NCI-H1092 treated with DMSO at 0.1 percent for 48 hours (cell line): ENCODE measurements at regions not wholly inside any gene's neighbourhood (a gene's known extent, or its start where the extent isn't known, plus 50 kb on each side); places are given as distances from the start of the nearest gene placed in this dataset.
"Not testable (repeated sequence)": the region's sequence is repeated elsewhere in the genome, so short reads cannot be mapped to it uniquely, and the experiment has no call there.

Source experiments
- DNase-seq: peaks from one replicate; lab custom pipeline; 2025; lab: John Stamatoyannopoulos, UW

- no peak for DNase-seq
Measured at GRCh38 chr4:159410076-159410777, 307.3 kb downstream of the RAPGEF2 start.

DNA sequence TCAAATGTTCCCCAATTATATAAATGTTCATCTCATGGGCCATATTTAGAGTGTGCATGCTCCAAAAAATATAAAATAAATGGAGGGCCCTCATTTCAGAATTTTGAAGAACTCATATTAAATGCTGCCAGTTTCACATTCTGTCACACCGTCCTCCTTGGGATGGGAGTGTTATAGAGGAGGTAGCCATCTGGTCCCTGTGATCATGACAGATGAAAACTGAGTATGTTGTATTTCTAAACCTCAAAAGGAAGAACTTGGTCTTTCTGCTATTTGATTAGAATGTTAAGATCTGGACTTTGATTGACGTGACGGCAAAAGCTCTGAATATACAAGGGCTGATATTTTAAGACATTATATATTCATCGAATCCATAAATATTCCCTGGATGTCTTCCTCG lies 308.0 kb downstream of the RAPGEF2 start:
- DNase-seq, result no peak

DNA sequence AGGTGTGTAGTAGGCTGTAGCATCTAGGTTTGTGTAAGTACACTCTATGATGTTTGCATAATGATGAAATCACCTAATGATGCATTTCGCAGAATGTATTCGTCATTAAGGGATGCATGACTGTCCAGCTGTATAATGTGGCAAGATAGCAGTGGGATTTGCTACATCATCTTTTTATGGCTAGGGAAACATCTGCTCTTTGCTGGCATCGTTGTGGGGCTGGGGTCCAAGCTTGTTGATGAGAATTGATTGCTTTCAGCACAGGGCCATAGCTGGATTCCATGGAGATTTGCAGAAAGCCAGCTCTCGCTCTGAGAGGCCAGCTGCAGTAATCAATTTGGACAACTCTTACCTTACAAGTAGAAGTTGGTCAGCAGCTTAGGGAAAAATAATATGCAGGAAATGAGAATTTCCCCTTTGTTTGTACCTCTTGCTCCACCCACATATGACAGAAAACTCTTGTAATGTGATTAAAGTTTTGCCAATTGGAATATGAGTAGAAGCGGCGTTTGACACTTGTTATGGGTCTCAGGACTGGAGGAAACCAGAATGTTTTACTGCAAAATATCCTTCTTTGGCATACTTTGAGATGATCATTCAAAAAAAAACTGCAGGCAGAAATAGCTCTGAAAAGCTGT lies 310.5 kb downstream of the RAPGEF2 start:
- no peak for DNase-seq

DNA sequence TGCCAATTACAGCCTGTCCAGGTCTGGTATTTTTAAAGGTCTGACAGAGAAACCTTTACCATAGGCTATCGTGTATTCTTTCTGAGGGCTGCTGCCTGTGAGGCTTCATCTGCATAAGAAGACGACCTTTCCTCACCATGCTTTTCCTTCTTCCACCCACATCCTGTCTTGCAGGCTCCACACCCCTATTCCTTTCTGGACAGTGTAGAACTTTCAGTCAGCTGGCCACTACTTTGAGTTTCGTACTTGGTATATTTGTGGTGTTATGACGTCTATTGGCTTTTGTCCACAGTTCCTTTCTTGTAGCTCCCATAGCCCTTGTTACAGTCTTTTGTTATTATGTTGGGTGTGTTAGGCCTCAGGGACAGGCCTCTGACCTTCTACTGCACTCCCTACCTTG lies 311.4 kb downstream of the RAPGEF2 start:
- DNase-seq, result no peak

DNA sequence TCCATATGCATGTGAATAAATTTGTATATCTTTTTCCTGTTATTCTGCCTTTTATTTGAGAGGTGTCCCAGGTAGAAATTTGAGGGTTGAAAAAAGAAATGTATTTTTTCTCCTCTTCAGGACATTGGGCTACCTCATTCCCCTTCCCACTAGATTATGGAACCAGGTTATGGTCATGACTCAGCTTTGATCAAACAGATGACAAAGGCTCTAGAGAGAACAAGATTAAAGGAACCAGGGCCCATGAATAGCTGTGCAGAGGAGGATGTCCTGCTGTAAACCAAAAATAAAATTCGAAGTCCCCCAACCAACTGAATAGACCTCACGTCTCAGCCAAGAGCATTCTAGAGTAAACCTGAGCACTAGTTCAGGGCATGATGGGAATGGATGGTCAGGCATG lies 313.2 kb downstream of the RAPGEF2 start:
- no peak for DNase-seq

DNA sequence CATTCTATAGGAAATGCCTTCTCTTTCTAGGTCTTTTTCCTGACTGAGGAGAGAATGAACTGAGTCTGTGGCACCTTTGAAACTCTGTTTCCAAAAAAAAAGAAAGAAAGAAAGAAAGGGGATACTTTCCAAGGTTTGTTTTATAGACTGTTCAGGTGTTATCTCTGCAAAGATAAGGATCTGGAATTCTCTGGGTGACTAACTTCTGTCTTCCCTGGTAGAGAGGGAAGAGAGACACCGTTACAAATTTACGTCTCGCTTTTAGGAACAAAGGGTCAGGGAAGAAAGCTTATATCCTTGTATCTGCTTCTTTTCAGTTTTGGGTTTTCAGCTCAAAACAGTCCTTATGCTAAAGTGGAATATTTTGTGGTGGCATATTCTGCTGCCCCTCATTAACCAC lies 314.1 kb downstream of the RAPGEF2 start:
- no peak for DNase-seq

DNA sequence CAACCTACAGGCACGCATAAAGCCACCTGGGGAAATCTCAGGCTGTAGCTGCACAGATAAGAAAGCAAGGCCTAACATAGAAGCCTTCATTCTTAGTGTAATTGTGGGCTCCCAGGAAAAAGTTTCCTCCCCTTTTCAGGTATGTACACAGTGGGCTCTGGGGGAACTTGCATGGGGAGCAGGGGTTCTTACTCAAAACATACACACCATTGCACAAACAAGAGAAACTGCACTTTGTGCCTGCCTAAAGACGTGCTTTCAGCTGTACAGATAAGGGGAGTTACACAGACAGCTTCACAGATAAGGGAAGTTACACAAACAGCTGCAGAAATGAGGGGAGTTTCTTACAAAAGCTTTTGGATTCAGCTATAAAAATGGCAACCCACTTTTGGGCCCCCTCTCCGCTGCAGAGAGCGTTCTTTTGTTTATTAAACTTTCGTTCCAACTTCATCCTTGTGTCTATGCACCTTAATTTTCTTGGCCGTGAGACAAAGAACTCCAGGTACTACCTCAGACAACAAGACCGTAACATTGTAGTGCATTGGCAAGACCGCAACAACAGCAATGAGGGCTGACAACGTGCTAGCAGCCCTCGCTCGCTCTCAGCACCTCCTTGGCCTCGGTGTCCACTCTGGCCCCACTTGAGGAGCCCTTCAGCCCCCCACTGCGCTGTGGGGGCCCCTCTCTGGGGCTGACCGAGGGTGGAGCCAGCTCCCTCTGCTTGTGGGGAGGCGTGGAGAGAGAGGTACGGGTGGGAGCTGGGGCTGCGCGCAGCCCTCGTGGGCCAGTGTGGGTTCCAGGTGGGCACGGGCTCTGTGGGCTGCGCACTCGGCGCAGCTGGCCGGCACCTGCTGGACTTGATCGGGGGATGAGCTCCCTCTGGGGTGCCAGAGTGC lies 317.5 kb downstream of the RAPGEF2 start:
- DNase-seq, result no peak

DNA sequence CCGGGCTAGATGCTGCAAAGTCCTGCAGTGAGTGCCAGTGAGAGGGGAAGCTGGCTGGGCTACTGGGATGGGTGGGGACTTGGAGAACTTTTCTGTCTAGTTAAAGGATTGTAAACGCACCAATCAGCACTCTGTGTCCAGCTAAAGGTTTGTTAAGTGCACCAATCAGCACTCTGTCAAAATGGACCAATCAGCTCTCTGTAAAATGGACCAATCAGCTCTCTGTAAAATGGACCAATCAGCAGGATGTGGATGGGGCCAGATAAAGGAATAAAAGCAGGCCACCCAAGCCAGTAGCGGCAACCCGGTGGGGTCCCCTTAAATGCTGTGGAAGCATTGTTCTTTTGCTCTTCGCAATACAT lies 318.2 kb downstream of the RAPGEF2 start:
- not testable (repeated sequence) for DNase-seq

GRCh38 chr4:159422019-159422418 lies 319.1 kb downstream of the RAPGEF2 start:
- no peak for DNase-seq

DNA sequence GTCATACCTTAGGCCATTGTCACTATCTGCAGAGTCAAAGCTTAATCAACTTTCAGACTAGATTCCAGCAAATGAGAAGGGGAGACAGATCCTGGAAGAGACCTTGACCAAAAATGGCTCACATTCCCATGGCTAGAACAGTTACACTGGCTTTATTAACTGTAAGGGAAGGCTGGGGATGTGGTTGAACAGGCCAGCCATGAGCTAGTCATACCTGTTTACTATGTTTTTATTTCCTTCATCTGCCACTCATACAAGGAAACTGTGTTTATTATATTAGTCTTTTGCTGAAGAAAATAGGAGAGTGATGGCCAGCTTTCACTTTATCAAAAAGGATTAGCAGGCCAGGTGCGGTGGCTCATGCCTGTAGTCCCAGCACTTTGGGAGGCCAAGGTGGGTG lies 319.7 kb downstream of the RAPGEF2 start:
- no peak for DNase-seq

GRCh38 chr4:159425737-159426305 lies 322.9 kb downstream of the RAPGEF2 start:
- no peak for DNase-seq

- DNase-seq, result no peak
Measured at GRCh38 chr4:159428293-159428692, 325.4 kb downstream of the RAPGEF2 start.

DNA sequence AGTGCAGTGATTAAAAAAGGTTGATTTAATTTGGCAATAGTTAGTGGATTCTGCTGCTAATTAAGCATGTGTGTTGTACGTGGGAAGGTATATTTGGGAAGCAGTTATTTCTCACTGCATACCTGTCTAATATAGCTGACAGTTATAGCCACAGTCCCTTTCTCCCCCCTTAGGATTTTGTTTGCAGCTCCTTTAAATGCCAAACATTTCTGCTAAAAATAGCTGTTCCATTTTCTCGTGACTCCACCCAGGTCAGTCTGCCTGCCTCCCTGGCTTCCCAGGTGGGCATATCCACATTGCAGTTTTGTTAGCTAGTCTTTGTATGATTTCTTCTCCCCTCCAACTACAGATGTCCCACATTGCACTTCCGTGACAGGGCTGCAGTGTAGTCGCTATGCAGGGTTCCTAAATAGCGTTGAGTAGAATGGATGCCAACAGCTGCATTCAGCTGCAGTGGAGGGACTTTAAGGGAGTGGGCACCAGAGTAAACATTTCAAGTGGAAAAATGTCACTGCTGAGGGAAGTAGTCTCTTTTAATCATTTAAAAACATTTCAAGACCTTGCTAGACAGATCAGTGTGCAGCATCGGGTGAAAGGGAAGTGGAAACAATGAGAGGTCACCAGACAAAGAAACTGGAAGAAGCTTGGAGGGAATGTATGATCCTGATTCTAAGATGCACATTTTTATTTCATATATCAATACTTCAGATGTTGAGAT lies 326.3 kb downstream of the RAPGEF2 start:
- DNase-seq, result no peak

DNA sequence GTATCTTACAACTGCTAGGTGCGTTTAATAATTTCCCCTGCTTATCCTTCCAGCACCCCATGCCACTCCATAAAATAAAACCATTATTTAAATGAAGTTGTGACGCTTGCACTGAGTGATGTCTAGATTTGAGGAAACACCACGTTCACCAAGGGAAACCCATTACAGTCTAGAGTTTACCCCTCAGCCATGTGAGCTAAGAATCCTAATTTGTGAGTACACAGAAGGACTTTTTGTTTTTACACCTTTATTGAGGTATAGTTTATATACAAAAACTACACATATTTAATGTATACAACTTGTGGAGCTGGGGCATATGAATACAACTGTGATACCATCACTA lies 326.8 kb downstream of the RAPGEF2 start:
- DNase-seq, result no peak

DNA sequence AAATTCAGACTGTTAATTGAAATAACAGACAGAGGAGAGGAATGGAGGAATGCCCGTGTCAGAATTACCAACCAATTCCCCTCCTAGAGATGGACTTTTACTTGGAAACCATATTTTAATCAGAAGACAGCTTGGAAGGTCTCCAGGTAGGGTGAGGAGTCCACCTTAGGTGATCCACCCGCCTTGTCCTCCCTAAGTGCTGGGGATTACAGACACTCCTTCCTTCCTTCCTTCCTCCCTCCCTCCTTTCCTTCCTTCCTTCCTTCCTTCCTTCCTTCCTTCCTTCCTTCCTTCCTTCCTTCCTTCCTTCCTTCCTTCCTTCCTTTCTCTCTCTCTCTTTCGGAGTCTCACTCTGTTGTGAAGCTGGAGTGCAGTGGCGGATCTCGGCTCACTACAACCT lies 328.0 kb downstream of the RAPGEF2 start:
- no peak for DNase-seq

DNA sequence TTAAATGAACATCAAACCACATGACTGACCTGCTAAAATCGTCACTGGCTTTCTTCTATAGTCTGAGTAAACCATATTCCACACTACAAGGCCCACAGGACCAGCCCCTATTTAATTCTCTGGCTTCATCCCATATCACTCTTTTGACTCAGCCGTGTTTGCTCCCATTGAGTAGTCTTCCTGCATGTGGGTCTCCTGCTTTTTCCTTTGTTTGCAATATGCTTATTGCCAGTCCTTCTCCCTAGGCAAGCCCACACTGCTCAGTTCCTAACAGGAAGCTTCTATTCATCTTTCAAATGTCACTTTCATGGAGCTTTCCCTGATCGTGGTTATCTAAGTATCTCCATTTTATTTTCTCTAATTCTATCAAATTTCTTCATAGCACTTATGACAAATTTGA lies 329.6 kb downstream of the RAPGEF2 start:
- no peak for DNase-seq

- no peak for DNase-seq
Measured at GRCh38 chr4:159433337-159433736, 330.5 kb downstream of the RAPGEF2 start.

DNA sequence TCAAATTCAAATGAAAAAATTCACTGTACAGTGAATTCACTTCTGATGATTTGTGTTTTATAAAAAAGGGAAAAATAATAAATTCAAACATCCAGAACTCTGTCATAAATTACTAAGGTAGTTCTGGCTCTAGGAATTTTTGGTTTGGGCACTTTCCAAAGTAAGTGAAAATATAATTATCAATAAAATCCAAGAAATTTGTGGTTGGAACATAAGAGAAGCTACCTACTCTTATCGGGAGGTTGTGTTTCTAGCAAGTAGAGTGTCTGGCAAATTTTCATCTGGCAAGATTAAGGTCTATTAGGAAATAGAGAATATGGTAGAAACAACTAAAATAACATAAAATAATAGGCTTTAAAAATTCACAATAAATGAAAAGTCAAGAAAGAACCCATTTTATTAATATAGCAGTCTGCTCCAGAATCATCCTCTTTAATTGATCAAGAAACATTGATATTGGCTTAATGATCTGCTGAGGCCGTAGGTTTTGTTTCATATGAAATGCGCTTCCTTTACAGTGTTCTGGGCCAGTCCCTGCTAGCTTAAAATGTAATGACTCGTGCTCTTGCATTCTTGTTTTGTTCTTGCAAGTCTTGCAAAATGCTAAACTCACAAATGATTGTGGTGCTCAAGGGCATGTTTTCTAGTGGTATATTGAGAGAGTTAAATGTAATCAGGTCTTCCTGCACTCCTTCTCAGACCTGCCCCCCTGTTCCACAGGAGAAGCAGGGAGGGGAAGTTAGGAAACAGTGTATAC lies 331.4 kb downstream of the RAPGEF2 start:
- DNase-seq, result no peak

GRCh38 chr4:159434871-159435241 lies 332.0 kb downstream of the RAPGEF2 start:
- no peak for DNase-seq

DNA sequence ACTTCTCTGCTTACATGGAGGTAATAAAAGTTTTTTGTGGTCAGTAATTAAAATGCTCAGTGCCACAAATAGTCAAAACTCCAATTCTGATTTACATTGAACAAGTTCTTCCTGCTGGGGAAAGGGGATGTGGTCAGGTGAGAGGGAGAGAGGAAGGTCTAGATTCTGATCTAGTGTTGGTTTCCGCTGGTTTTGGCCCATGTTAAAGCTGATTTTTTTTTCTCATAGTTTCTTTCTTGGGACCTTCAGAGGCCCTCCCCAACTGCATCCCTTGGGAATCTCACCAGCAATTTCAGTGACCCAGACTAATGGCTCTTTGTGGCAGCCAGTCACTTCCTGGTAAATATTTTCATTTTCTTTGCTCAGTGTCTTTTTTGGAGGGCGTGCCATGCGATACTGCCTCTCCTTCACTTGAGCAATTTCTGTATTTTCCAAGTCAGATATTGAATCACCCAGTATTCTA lies 332.7 kb downstream of the RAPGEF2 start:
- no peak for DNase-seq

- DNase-seq, result no peak
Measured at GRCh38 chr4:159443975-159444374, 341.1 kb downstream of the RAPGEF2 start.
